H1 (cell line): ENCODE measurements at regions not wholly inside any gene's neighbourhood (a gene's known extent, or its start where the extent isn't known, plus 50 kb on each side); places are given as distances from the start of the nearest gene placed in this dataset.

Source experiments
- CTCF ChIA-PET: fragments of 300-600 bp; sonication (Branson Sonifier 250); formaldehyde crosslinking; loops from one replicate; lab custom pipeline; 2021; ENCODE audit not compliant: partially characterized antibody; lab: Charles Lee
- POLR2A ChIA-PET: fragments of 300-600 bp; sonication (Branson Sonifier 250); formaldehyde crosslinking; loops from one replicate; lab custom pipeline; 2021; ENCODE audit warnings: inconsistent platforms; ENCODE audit not compliant: partially characterized antibody; lab: Charles Lee
- DNase-seq, 2 experiments: peaks; one replicate each; pipeline versions ENCODE4 v3.0.0 to v3.0.0-alpha.2; 2010 to 2022; ENCODE audit warnings: low spot score in 2 of 2, low read depth in 1 of 2, mixed read lengths in 1 of 2
- FAIRE-seq: peaks from 2 replicates; lab custom pipeline; 2011; peaks lifted over from hg19 to GRCh38; lab: Jason Lieb, UNC
- H2AFZ ChIP-seq: 2 replicates; pipeline ENCODE4 v1.8.1; 2012; ENCODE audit warnings: low read length, inconsistent platforms
- H2AK5ac ChIP-seq: 2 replicates; pipeline ENCODE4 v1.6.1; 2013; ENCODE audit warnings: low read depth, low read length
- H2BK120ac ChIP-seq: replicated peaks from 2 replicates; pipeline ENCODE3; 2013; ENCODE audit warnings: low read depth, low read length, inconsistent platforms
- H2BK12ac ChIP-seq: 2 replicates; pipeline ENCODE4 v1.6.1; 2013; ENCODE audit warnings: low read depth, low read length
- H2BK15ac ChIP-seq: 2 replicates; pipeline ENCODE4 v1.6.1; 2013; ENCODE audit warnings: low read length
- H2BK20ac ChIP-seq: 2 replicates; pipeline ENCODE4 v1.6.1; 2013; ENCODE audit warnings: low read length
- H2BK5ac ChIP-seq: 2 replicates; pipeline ENCODE4 v1.6.1; 2013; ENCODE audit warnings: low read depth, low read length
- H3K14ac ChIP-seq: 2 replicates; pipeline ENCODE4 v1.6.1; 2013; ENCODE audit warnings: inconsistent platforms; ENCODE audit not compliant: insufficient read length
- H3K18ac ChIP-seq: 2 replicates; pipeline ENCODE4 v1.6.1; 2013; ENCODE audit warnings: low read length; ENCODE audit errors: extremely low read depth
- H3K23ac ChIP-seq: 2 replicates; pipeline ENCODE4 v1.6.1; 2013; ENCODE audit warnings: inconsistent platforms; ENCODE audit not compliant: insufficient read length
- H3K23me2 ChIP-seq: 2 replicates; pipeline ENCODE4 v1.6.1; 2013; ENCODE audit warnings: low read depth, low read length
- H3K27ac ChIP-seq: 2 replicates; pipeline ENCODE4 v1.6.1; 2011; ENCODE audit warnings: low read depth, low read length, inconsistent platforms
- H3K27me3 ChIP-seq, 4 experiments: replicated peaks in 1 of 4; 1 replicate in 1 of 4; 2 replicates in 3 of 4; pipeline versions ENCODE4 v1.6.1 to v1.8.1; 2011 to 2013; ENCODE audit warnings: low read length in 3 of 4, mild to moderate bottlenecking in 3 of 4, inconsistent platforms in 2 of 4, mixed read lengths in 2 of 4, moderate library complexity in 1 of 4; ENCODE audit not compliant: control insufficient read depth in 3 of 4, insufficient read depth in 3 of 4; ENCODE audit errors: extremely low read depth in 1 of 4
- H3K36me3 ChIP-seq, 4 experiments: 2 replicates each; pipeline versions ENCODE4 v1.6.1 to v1.8.1; 2011 to 2013; ENCODE audit warnings: mild to moderate bottlenecking in 4 of 4, low read length in 3 of 4, moderate library complexity in 2 of 4, control low read depth in 1 of 4, inconsistent platforms in 1 of 4; ENCODE audit not compliant: insufficient read depth in 4 of 4, control insufficient read depth in 2 of 4
- H3K4ac ChIP-seq: replicated peaks from 2 replicates; pipeline ENCODE3; 2013; ENCODE audit warnings: low read length, low read depth, mixed read lengths, inconsistent platforms; ENCODE audit not compliant: insufficient read length
- H3K4me1 ChIP-seq, 4 experiments: replicated peaks in 1 of 4; 1 replicate in 1 of 4; 2 replicates in 3 of 4; pipeline versions ENCODE4 v1.6.1 to v1.8.1; 2011 to 2013; ENCODE audit warnings: low read length in 3 of 4, inconsistent platforms in 2 of 4, mixed read lengths in 1 of 4; ENCODE audit not compliant: insufficient read depth in 4 of 4, control insufficient read depth in 3 of 4
- H3K4me2 ChIP-seq, 2 experiments: 2 replicates each; pipeline versions ENCODE4 v1.6.1 to v1.8.1; 2011 to 2013; ENCODE audit warnings: low read depth in 2 of 2, low read length in 2 of 2, control low read depth in 1 of 2, inconsistent platforms in 1 of 2, mild to moderate bottlenecking in 1 of 2; ENCODE audit not compliant: insufficient read depth in 1 of 2
- H3K4me3 ChIP-seq, 4 experiments: fragments of 200-600, 300-600 bp in 1 of 4; sonication (generic), shearing (Covaris generic), sonication (Bioruptor Twin) in 1 of 4; 2 replicates each; pipeline versions ENCODE4 v1.5.1 to v1.8.1; 2011 to 2016; ENCODE audit warnings: low read length in 4 of 4, low read depth in 3 of 4, control low read depth in 2 of 4, inconsistent platforms in 2 of 4, mild to moderate bottlenecking in 2 of 4, mixed read lengths in 1 of 4, moderate library complexity in 1 of 4; ENCODE audit not compliant: insufficient read depth in 2 of 4; ENCODE audit errors: extremely low read depth in 1 of 4
- H3K56ac ChIP-seq: replicated peaks from 2 replicates; pipeline ENCODE3; 2013; ENCODE audit warnings: low read depth, mild to moderate bottlenecking, mixed read lengths, low read length, inconsistent platforms; ENCODE audit not compliant: insufficient read length
- H3K79me1 ChIP-seq: 2 replicates; pipeline ENCODE4 v1.6.1; 2013; ENCODE audit warnings: low read depth, low read length, control low read depth
- H3K79me2 ChIP-seq, 2 experiments: 2 replicates each; pipeline versions ENCODE4 v1.6.1 to v1.8.1; 2012 to 2013; ENCODE audit warnings: low read length in 2 of 2, mild to moderate bottlenecking in 2 of 2, inconsistent platforms in 1 of 2; ENCODE audit not compliant: insufficient read depth in 2 of 2, control insufficient read depth in 1 of 2
- H3K9ac ChIP-seq, 4 experiments: replicated peaks in 1 of 4; 1 replicate in 1 of 4; 2 replicates in 3 of 4; pipeline versions ENCODE4 v1.6.1 to v1.8.1; 2011 to 2013; ENCODE audit warnings: low read depth in 3 of 4, low read length in 3 of 4, control low read depth in 2 of 4, mild to moderate bottlenecking in 2 of 4, moderate library complexity in 2 of 4, inconsistent platforms in 1 of 4; ENCODE audit errors: extremely low read depth in 1 of 4
- H3K9me3 ChIP-seq, 2 experiments: 2 replicates each; pipeline versions ENCODE4 v1.6.1 to v1.8.1; 2012 to 2013; ENCODE audit warnings: mild to moderate bottlenecking in 2 of 2, moderate library complexity in 2 of 2, control low read depth in 1 of 2, inconsistent platforms in 1 of 2, low read depth in 1 of 2, low read length in 1 of 2, mixed read lengths in 1 of 2; ENCODE audit not compliant: insufficient read depth in 2 of 2
- H4K20me1 ChIP-seq, 2 experiments: replicated peaks in 1 of 2; 2 replicates each; pipeline versions ENCODE3 to v1.8.1; 2011 to 2013; ENCODE audit warnings: inconsistent platforms in 2 of 2, low read length in 2 of 2, mild to moderate bottlenecking in 1 of 2; ENCODE audit not compliant: insufficient read depth in 2 of 2, control insufficient read depth in 1 of 2
- H4K5ac ChIP-seq: 2 replicates; pipeline ENCODE4 v1.6.1; 2013; ENCODE audit warnings: low read length, low read depth, mixed read lengths, inconsistent platforms; ENCODE audit not compliant: insufficient read length
- H4K8ac ChIP-seq: 2 replicates; pipeline ENCODE4 v1.8.0; 2013; ENCODE audit warnings: mild to moderate bottlenecking, moderate library complexity, low read length, inconsistent platforms; ENCODE audit not compliant: insufficient read depth; ENCODE audit errors: extremely low read depth
- H4K91ac ChIP-seq: replicated peaks from 2 replicates; pipeline ENCODE3; 2013; ENCODE audit warnings: low read length, mixed read lengths, inconsistent platforms; ENCODE audit not compliant: insufficient read length
- CTBP2 ChIP-seq: IDR thresholded peaks from 2 replicates; pipeline ENCODE4 v1.7.0; 2011; ENCODE audit warnings: borderline replicate concordance, mild to moderate bottlenecking, moderate library complexity, mixed read lengths, low read length; ENCODE audit not compliant: insufficient read depth, insufficient read length
- TEAD4 ChIP-seq: IDR thresholded peaks from 2 replicates; pipeline ENCODE4 v1.6.1; 2012; ENCODE audit warnings: low read depth, low read length, inconsistent platforms, mixed read lengths
- WGBS, 2 experiments: shearing (Covaris generic) in 1 of 2; methylation state at CpG; one replicate each; pipeline versions ENCODE4 v1.1.6 to v1.1.7; 2013 to 2015; ENCODE audit warnings: low lambda C conversion rate in 2 of 2, mixed read lengths in 2 of 2, inconsistent platforms in 1 of 2, low coverage in 1 of 2, missing lambda C conversion rate in 1 of 2; ENCODE audit not compliant: insufficient replicate concordance in 2 of 2, insufficient coverage in 1 of 2, insufficient read length in 1 of 2; ENCODE audit errors: extremely low coverage in 1 of 2, missing lambda C conversion rate in 1 of 2; 5-methylcytosine and 5-hydroxymethylcytosine counted together
- TF ChIP-seq, protein P1 (sequence below): IDR thresholded peaks from 2 replicates; pipeline ENCODE4 v1.6.1; 2011; ENCODE audit warnings: low read length, improper control_type of control experiment

DNA sequence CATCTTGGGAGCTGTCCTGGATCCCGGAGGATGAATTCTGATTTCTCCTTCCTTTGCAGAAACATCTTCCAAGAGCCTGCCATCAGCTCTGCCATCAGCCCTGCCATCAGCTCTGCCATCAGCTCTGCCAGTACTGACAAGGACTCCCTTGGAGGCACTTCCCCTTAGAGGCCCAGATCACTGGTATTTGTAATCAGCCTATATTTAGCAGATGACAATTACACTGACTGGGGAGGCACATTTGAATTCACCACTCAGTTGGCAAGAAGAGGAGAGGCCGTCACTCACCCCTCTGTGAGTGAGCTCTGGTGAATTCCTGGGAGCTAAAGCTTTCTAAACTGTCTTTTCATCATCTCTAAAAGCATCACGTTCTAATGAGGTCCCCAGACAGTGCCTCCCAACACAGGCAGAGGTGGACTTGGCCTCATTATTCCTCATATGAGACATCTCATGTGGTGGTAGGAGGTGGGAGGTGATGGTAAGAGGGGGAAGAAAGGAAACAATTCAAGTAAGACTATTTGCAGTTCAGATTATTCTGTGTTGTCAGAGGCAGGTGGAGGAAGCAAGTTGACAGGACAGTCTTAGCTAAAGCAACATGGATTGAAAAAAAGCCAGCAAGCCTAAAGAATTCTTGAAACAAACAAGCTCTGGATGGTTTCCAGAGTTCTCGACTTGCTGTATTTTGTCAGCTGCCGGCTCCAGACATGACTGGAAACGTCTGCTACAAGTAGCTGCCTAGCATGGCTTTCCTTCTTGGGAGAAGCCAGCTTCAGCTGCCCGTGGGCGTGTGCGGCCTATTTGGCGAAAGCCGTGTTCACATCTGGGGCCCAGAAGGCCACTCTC is 771.7 kb downstream of the TBC1D22A start:
- H4K91ac ChIP-seq = no peak overlapping the region
- no peak overlapping the region for H3K4me3 ChIP-seq
- H4K5ac ChIP-seq = no peak overlapping the region
- ChIA-PET CTCF (interaction anchor here (0.6 kb wide), 1 partner anchor 16 kb away, joined by 3 read pairs; no protein-coding TSS in a partner anchor), POLR2A (no interaction called here)
- no peak overlapping the region for H3K4ac ChIP-seq
- no peak for FAIRE-seq
- H3K79me2 ChIP-seq = no peaks in the 10 kb centered on the region
- no peaks in the 10 kb centered on the region for H3K23me2 ChIP-seq
- TF ChIP-seq, protein P1, sequence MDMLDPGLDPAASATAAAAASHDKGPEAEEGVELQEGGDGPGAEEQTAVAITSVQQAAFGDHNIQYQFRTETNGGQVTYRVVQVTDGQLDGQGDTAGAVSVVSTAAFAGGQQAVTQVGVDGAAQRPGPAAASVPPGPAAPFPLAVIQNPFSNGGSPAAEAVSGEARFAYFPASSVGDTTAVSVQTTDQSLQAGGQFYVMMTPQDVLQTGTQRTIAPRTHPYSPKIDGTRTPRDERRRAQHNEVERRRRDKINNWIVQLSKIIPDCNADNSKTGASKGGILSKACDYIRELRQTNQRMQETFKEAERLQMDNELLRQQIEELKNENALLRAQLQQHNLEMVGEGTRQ = no peak
- TF ChIP-seq TEAD4 = no peak
- TF ChIP-seq CTBP2 = no peak
- H3K36me3 ChIP-seq = no peaks in the 10 kb centered on the region
- no peak overlapping the region for H2BK15ac ChIP-seq
- no peak overlapping the region for H3K56ac ChIP-seq
- no peak overlapping the region for H3K18ac ChIP-seq
- no peaks in the 10 kb centered on the region for H4K20me1 ChIP-seq
- no peak overlapping the region for H3K4me2 ChIP-seq
- H2BK5ac ChIP-seq = no peak overlapping the region
- 83% methylated on average over 11 of the region's 11 CpGs; no CpG with 5 or more reads in 1 of the 2 experiments for WGBS, 2 experiments
- no peaks in the 10 kb centered on the region for H3K27me3 ChIP-seq
- H3K23ac ChIP-seq = no peak overlapping the region
- no peak overlapping the region for H3K14ac ChIP-seq
- no peak overlapping the region for H3K27ac ChIP-seq
- H3K4me1 ChIP-seq = no peaks in the 10 kb centered on the region
- H2BK20ac ChIP-seq = no peak overlapping the region
- no peaks in the 10 kb centered on the region for H3K79me1 ChIP-seq
- H3K9ac ChIP-seq = no peak overlapping the region
- DNase-seq = no peak
- no peak overlapping the region for H2BK12ac ChIP-seq
- H2BK120ac ChIP-seq = no peak overlapping the region
- no peak overlapping the region for H2AFZ ChIP-seq
- no peak overlapping the region for H4K8ac ChIP-seq
- no peak overlapping the region for H2AK5ac ChIP-seq
- peaks cover 67 to 71% of the 10 kb centered on the region in 2 experiments for H3K9me3 ChIP-seq
